ENCODE measurements at regions not wholly inside any gene's neighbourhood (a gene's known extent, or its start where the extent isn't known, plus 50 kb on each side); places are given as distances from the start of the nearest gene placed in this dataset.

DNA sequence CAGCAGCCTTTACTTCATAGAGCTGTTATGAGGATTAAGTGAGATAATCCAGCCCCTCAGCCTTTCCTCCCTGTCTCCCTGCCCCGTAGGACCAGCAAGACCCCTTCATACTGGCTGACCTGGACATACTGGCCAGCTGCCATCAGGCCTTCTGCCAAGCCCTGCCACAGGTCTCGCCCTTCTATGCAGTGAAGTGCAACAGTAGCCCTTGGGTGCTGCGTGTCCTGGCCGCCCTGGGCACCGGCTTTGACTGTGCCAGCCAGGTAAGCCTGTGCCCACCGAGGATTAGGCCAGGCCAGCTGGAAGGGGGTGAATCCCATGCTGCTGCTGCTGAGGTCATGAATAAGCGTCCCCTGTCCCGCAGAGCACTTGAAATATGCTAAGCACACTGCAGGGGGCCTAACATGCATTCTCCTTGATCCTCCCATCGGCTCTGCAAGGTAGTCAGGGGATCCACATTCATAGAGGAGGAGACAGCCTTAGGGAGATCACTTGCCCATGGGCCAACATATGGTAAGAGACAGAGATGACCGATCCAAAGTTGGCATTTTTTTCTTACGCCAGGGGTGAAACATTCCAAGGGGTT is 73.3 kb upstream of the TINAGL1 start:
- Histone ChIP-seq H3K4me3 (no peak overlapping the region), H3K27me3 (no peaks in the 10 kb centered on the region), H3K36me3 (replicated peaks in 1 of 2) (no peaks in the 10 kb centered on the region), H3K9me3 (replicated peaks in 1 of 3) (no peaks in the 10 kb centered on the region), H3K4me1 (replicated peaks in 1 of 2) (peaks cover 0 to 12% of the 10 kb centered on the region in 2 donors), H3K27ac (no peak overlapping the region)
- intact Hi-C loops (cut with DNase I): no loop called here
- TF ChIP-seq POLR2A (IDR thresholded peaks at IDR 0.05): no peak
- TF ChIP-seq, protein P1, sequence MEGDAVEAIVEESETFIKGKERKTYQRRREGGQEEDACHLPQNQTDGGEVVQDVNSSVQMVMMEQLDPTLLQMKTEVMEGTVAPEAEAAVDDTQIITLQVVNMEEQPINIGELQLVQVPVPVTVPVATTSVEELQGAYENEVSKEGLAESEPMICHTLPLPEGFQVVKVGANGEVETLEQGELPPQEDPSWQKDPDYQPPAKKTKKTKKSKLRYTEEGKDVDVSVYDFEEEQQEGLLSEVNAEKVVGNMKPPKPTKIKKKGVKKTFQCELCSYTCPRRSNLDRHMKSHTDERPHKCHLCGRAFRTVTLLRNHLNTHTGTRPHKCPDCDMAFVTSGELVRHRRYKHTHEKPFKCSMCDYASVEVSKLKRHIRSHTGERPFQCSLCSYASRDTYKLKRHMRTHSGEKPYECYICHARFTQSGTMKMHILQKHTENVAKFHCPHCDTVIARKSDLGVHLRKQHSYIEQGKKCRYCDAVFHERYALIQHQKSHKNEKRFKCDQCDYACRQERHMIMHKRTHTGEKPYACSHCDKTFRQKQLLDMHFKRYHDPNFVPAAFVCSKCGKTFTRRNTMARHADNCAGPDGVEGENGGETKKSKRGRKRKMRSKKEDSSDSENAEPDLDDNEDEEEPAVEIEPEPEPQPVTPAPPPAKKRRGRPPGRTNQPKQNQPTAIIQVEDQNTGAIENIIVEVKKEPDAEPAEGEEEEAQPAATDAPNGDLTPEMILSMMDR (IDR thresholded peaks at IDR 0.05): no peak
- WGBS, 4 donors: 65 to 80% (median 76%) methylated on average over 5 to 11 of the region's 11 CpGs
- no peak for DNase-seq

DNA sequence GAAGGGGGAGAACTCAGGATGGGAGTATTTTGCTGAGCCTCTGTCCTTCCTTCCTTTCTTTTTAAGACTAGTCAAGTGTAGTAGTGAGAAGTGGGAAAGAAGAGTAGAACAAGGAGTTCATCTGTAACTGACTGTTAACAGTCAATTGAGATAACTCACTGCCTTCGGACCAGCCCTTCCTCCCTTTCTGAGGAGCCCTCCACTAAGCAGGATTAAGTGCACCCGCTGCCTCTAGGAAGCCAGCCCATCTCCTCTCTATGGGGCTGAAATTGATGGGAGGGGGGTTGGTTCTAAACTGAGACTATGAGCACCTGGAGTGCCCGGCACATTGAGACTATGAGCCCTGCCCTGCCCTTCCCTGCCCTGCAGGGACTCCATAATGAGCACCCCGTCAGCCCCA is 72.7 kb upstream of the TINAGL1 start:
- H3K4me1 ChIP-seq (replicated peaks in 1 of 2): peaks cover 0 to 12% of the 10 kb centered on the region in 2 donors
- no peak overlapping the region for H3K4me3 ChIP-seq
- DNase-seq: no peak
- H3K27ac ChIP-seq: no peak overlapping the region
- 52 to 87% (median 64%) methylated on average over 2 to 4 of the region's 4 CpGs for WGBS, 4 donors
- H3K36me3 ChIP-seq (replicated peaks in 1 of 2): no peaks in the 10 kb centered on the region
- no peaks in the 10 kb centered on the region for H3K9me3 ChIP-seq (replicated peaks in 1 of 3)
- intact Hi-C loops (cut with DNase I): no loop called here
- TF ChIP-seq, protein P1 (IDR thresholded peaks at IDR 0.05): no peak
- no peak for TF ChIP-seq POLR2A (IDR thresholded peaks at IDR 0.05)
- no peaks in the 10 kb centered on the region for H3K27me3 ChIP-seq

DNA sequence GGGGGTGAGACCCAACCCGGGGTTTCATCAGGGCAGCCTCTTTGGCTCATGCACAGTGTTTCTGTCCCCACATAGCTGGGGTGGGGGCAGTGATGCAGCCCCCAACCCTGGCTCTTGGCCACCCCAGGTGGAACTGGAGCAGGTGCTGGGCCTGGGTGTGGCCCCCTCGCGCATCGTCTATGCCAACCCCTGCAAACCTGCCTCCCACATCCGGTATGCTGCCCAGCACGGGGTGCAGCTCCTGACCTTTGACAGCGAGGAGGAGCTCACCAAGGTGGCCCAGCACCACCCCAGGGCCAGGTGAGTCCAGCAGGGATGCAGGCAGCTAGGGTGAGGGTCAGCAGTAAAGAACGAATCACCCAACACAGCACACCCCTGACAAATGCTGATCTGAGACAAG is 72.3 kb upstream of the TINAGL1 start:
- intact Hi-C loops (cut with DNase I): no loop called here
- 40 to 77% (median 67%) methylated on average over 1 to 8 of the region's 8 CpGs; no CpG with 5 or more reads in 1 of the 4 donors for WGBS, 4 donors

DNA sequence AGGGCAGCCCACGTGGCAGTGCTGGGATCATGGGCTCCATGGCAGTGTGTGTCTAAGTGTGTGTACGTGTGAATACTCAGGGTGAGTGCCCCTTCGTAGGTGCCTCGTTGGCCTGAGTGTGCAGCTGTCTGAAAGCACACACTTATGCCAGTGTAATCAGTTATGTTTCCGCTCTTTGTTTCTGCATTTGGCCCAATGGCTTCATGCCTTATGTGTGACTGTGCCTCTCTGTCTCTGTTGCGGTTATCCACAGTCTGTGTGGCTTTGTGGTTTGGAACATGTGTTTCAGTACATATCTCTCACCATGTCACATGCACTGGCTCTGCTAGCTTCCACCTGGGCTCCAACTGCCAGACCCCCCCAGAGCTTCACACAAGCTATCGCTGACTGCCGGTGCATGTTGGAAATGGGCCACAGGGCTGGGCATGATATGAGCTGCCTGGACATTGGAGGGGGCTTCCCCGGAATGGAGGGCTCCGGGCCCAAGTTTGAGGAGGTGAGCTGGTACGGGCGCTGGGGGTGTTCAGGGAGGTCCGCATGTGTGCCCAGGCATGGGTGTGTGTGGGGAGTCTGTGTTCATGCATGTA is 70.3 kb upstream of the TINAGL1 start:
- Histone ChIP-seq H3K9me3 (replicated peaks in 1 of 3) (no peaks in the 10 kb centered on the region), H3K36me3 (replicated peaks in 1 of 2) (no peaks in the 10 kb centered on the region), H3K27ac (no peak overlapping the region), H3K4me1 (replicated peaks in 1 of 2) (no peaks in the 10 kb centered on the region), H3K4me3 (no peak overlapping the region), H3K27me3 (no peaks in the 10 kb centered on the region)
- TF ChIP-seq POLR2A (IDR thresholded peaks at IDR 0.05): no peak
- TF ChIP-seq, protein P1 (IDR thresholded peaks at IDR 0.05): no peak
- 71 to 77% (median 75%) methylated on average over 5 to 13 of the region's 13 CpGs for WGBS, 4 donors
- intact Hi-C loops (cut with DNase I): no loop called here
- no peak for DNase-seq

More for the DNA sequence above, 72.3 kb upstream of the TINAGL1 start:
- H3K9me3 ChIP-seq (replicated peaks in 1 of 3): no peaks in the 10 kb centered on the region
- TF ChIP-seq, protein P1 (IDR thresholded peaks at IDR 0.05): no peak
- no peak for TF ChIP-seq POLR2A (IDR thresholded peaks at IDR 0.05)
- H3K27me3 ChIP-seq: no peaks in the 10 kb centered on the region
- DNase-seq: no peak
- no peak overlapping the region for H3K4me3 ChIP-seq
- H3K4me1 ChIP-seq (replicated peaks in 1 of 2): peaks cover 0 to 8% of the 10 kb centered on the region in 2 donors
- no peaks in the 10 kb centered on the region for H3K36me3 ChIP-seq (replicated peaks in 1 of 2)
- no peak overlapping the region for H3K27ac ChIP-seq
